ENCODE measurements at regions not wholly inside any gene's neighbourhood (a gene's known extent, or its start where the extent isn't known, plus 50 kb on each side); places are given as distances from the start of the nearest gene placed in this dataset.

- DNase-seq = peak; percentile 54 to 56
- 0% methylated on average over 5 to 6 of the region's 6 CpGs; no CpG with 5 or more reads in 1 of the 3 donors for WGBS, 3 donors
- Histone ChIP-seq H3K27me3 (ENCODE audit: control insufficient read depth in 3 of 3, insufficient read depth in 3 of 3, low read length in 3 of 3) (no peaks in the 10 kb centered on the region), H3K36me3 (ENCODE audit: control insufficient read depth in 3 of 3, insufficient read depth in 2 of 3, low read depth in 1 of 3, low read length in 3 of 3) (no peaks in the 10 kb centered on the region), H3K9me3 (ENCODE audit: control insufficient read depth in 2 of 2, insufficient read depth in 1 of 2, low read depth in 1 of 2, low read length in 1 of 2) (no peaks in the 10 kb centered on the region), H3K4me3 (ENCODE audit: low read depth in 1 of 3, low read length in 3 of 3) (peak overlapping the region in 1 of 3 donors; percentile 38), H3K4me1 (ENCODE audit: control insufficient read depth in 3 of 3, insufficient read depth in 2 of 3, low read depth in 1 of 3, low read length in 2 of 3) (no peaks in the 10 kb centered on the region), H3K27ac (ENCODE audit: low read depth in 1 of 3, low read length in 2 of 3) (peak overlapping the region in 2 of 3 donors; percentile 45 to 92)
- no peak for FAIRE-seq
Measured at GRCh38 chrY:15424665-15425132, 900.4 kb downstream of the NLGN4Y start.

DNA sequence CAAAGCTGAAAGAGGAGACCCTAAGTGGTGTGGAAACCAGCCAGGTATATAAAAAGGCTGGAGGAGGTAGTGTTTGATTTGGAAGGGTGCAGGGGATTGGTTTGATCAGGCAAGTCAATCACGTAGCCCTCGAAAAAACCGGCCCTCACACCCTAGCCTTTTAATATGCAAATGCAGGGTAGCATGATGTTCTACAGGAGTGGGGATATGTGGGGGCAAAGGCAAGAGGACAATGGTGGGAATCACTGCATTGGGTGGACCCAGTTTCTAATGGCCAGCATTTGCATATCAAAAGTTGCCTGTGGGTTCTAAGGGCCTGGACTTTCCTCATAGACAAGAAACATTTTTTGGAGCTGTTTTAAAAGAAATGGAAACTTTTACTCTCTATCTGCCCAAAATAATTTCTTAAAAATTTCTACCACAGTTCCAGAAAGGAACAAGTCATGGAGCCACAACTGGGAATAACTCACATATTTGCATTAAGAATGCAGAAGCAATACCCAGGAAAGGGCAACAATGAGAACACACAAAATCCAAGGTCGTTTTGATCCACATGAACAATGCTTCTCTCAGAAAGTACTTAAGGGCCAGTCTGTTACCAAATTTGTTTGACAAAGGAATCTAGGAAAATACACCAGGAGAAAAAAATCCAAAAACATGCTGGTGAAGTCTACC, 915.8 kb downstream of the NLGN4Y start:
- Histone ChIP-seq H3K36me3 (ENCODE audit: control insufficient read depth in 3 of 3, insufficient read depth in 2 of 3, low read depth in 1 of 3, low read length in 3 of 3) (no peaks in the 10 kb centered on the region), H3K27me3 (ENCODE audit: control insufficient read depth in 3 of 3, insufficient read depth in 3 of 3, low read length in 3 of 3) (no peaks in the 10 kb centered on the region), H3K4me3 (ENCODE audit: low read depth in 1 of 3, low read length in 3 of 3) (no peak overlapping the region), H3K9me3 (ENCODE audit: control insufficient read depth in 2 of 2, insufficient read depth in 1 of 2, low read depth in 1 of 2, low read length in 1 of 2) (no peaks in the 10 kb centered on the region), H3K27ac (ENCODE audit: low read depth in 1 of 3, low read length in 2 of 3) (no peak overlapping the region), H3K4me1 (ENCODE audit: control insufficient read depth in 3 of 3, insufficient read depth in 2 of 3, low read depth in 1 of 3, low read length in 2 of 3) (no peaks in the 10 kb centered on the region)
- no peak for FAIRE-seq
- WGBS, 3 donors = 74 to 81% methylated on average over 4 of the region's 4 CpGs; no CpG with 5 or more reads in 1 of the 3 donors
- no peak for DNase-seq

- H3K27me3 ChIP-seq (ENCODE audit: control insufficient read depth in 3 of 3, insufficient read depth in 3 of 3, low read length in 3 of 3) = no peaks in the 10 kb centered on the region
- no peak overlapping the region for H3K4me3 ChIP-seq (ENCODE audit: low read depth in 1 of 3, low read length in 3 of 3)
- no peak overlapping the region for H3K27ac ChIP-seq (ENCODE audit: low read depth in 1 of 3, low read length in 2 of 3)
- no peaks in the 10 kb centered on the region for H3K4me1 ChIP-seq (ENCODE audit: control insufficient read depth in 3 of 3, insufficient read depth in 2 of 3, low read depth in 1 of 3, low read length in 2 of 3)
- WGBS, 3 donors = 50 to 63% methylated on average over 8 of the region's 8 CpGs; no CpG with 5 or more reads in 1 of the 3 donors
- FAIRE-seq (no peak), DNase-seq (no peak)
- H3K36me3 ChIP-seq (ENCODE audit: control insufficient read depth in 3 of 3, insufficient read depth in 2 of 3, low read depth in 1 of 3, low read length in 3 of 3) = no peaks in the 10 kb centered on the region
- H3K9me3 ChIP-seq (ENCODE audit: control insufficient read depth in 2 of 2, insufficient read depth in 1 of 2, low read depth in 1 of 2, low read length in 1 of 2) = no peaks in the 10 kb centered on the region
Measured at GRCh38 chrY:15440696-15441408, 916.5 kb downstream of the NLGN4Y start.

- no peak overlapping the region for H3K27ac ChIP-seq (ENCODE audit: low read depth in 1 of 3, low read length in 2 of 3)
- no peaks in the 10 kb centered on the region for H3K36me3 ChIP-seq (ENCODE audit: control insufficient read depth in 3 of 3, insufficient read depth in 2 of 3, low read depth in 1 of 3, low read length in 3 of 3)
- H3K9me3 ChIP-seq (ENCODE audit: control insufficient read depth in 2 of 2, insufficient read depth in 1 of 2, low read depth in 1 of 2, low read length in 1 of 2) = no peaks in the 10 kb centered on the region
- H3K27me3 ChIP-seq (ENCODE audit: control insufficient read depth in 3 of 3, insufficient read depth in 3 of 3, low read length in 3 of 3) = no peaks in the 10 kb centered on the region
- no peak overlapping the region for H3K4me3 ChIP-seq (ENCODE audit: low read depth in 1 of 3, low read length in 3 of 3)
- H3K4me1 ChIP-seq (ENCODE audit: control insufficient read depth in 3 of 3, insufficient read depth in 2 of 3, low read depth in 1 of 3, low read length in 2 of 3) = no peaks in the 10 kb centered on the region
- 75 to 100% (median 78%) methylated on average over 1 of the region's 1 CpG for WGBS, 3 donors
- no peak for FAIRE-seq
- no peak for DNase-seq
Measured at GRCh38 chrY:15441878-15442277, 917.5 kb downstream of the NLGN4Y start.

- Histone ChIP-seq H3K27me3 (ENCODE audit: control insufficient read depth in 3 of 3, insufficient read depth in 3 of 3, low read length in 3 of 3) (no peaks in the 10 kb centered on the region), H3K36me3 (ENCODE audit: control insufficient read depth in 3 of 3, insufficient read depth in 2 of 3, low read depth in 1 of 3, low read length in 3 of 3) (no peaks in the 10 kb centered on the region), H3K4me3 (ENCODE audit: low read depth in 1 of 3, low read length in 3 of 3) (no peak overlapping the region), H3K27ac (ENCODE audit: low read depth in 1 of 3, low read length in 2 of 3) (no peak overlapping the region), H3K9me3 (ENCODE audit: control insufficient read depth in 2 of 2, insufficient read depth in 1 of 2, low read depth in 1 of 2, low read length in 1 of 2) (no peaks in the 10 kb centered on the region), H3K4me1 (ENCODE audit: control insufficient read depth in 3 of 3, insufficient read depth in 2 of 3, low read depth in 1 of 3, low read length in 2 of 3) (no peaks in the 10 kb centered on the region)
- FAIRE-seq (no peak), DNase-seq (no peak)
- 42 to 44% methylated on average over 1 of the region's 1 CpG; no CpG with 5 or more reads in 1 of the 3 donors for WGBS, 3 donors
Measured at GRCh38 chrY:15445871-15446270, 921.5 kb downstream of the NLGN4Y start.

DNA sequence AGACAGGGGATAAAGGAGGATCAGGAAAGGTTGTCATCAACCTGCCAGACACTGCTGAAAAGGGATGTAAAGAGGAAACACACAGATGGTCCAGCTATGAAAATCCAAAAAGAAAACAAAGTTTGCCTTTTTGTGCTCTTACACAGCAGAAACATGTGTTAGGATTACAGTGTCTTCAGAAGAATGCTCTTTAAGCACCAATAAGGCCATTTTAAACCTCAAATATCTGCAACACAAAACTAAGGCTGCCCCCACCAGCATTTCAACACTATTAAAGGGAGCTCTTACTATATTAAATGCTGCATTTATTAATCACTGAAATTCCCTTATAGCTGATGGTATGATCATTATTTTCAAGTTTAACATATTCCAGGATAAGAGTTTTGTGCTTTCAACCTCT, 922.5 kb downstream of the NLGN4Y start:
- Histone ChIP-seq H3K9me3 (ENCODE audit: control insufficient read depth in 2 of 2, insufficient read depth in 1 of 2, low read depth in 1 of 2, low read length in 1 of 2) (no peaks in the 10 kb centered on the region), H3K36me3 (ENCODE audit: control insufficient read depth in 3 of 3, insufficient read depth in 2 of 3, low read depth in 1 of 3, low read length in 3 of 3) (no peaks in the 10 kb centered on the region), H3K4me1 (ENCODE audit: control insufficient read depth in 3 of 3, insufficient read depth in 2 of 3, low read depth in 1 of 3, low read length in 2 of 3) (no peaks in the 10 kb centered on the region), H3K27ac (ENCODE audit: low read depth in 1 of 3, low read length in 2 of 3) (no peak overlapping the region), H3K27me3 (ENCODE audit: control insufficient read depth in 3 of 3, insufficient read depth in 3 of 3, low read length in 3 of 3) (no peaks in the 10 kb centered on the region), H3K4me3 (ENCODE audit: low read depth in 1 of 3, low read length in 3 of 3) (no peak overlapping the region)
- DNase-seq = no peak
- no peak for FAIRE-seq

DNA sequence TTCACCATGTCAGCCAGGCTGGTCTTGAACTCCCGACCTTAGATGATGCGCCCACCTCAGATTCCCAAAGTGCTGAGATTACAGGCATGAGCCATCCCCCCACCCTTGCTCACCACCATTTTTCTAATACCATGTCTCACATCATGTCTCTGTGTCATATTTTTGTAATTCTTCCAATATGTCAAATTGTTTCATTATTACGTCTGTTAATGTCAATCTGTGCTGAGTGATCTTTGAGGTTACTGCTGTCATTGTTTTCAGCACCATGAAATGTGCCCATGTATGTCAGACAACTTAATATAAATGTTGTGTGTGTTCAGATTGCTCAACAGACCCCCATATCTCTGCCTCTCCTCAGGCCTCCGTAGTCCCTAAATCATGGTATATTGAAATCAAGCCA, 923.6 kb downstream of the NLGN4Y start:
- Histone ChIP-seq H3K36me3 (ENCODE audit: control insufficient read depth in 3 of 3, insufficient read depth in 2 of 3, low read depth in 1 of 3, low read length in 3 of 3) (no peaks in the 10 kb centered on the region), H3K9me3 (ENCODE audit: control insufficient read depth in 2 of 2, insufficient read depth in 1 of 2, low read depth in 1 of 2, low read length in 1 of 2) (no peaks in the 10 kb centered on the region), H3K27ac (ENCODE audit: low read depth in 1 of 3, low read length in 2 of 3) (no peak overlapping the region), H3K4me3 (ENCODE audit: low read depth in 1 of 3, low read length in 3 of 3) (no peak overlapping the region), H3K4me1 (ENCODE audit: control insufficient read depth in 3 of 3, insufficient read depth in 2 of 3, low read depth in 1 of 3, low read length in 2 of 3) (no peaks in the 10 kb centered on the region), H3K27me3 (ENCODE audit: control insufficient read depth in 3 of 3, insufficient read depth in 3 of 3, low read length in 3 of 3) (no peaks in the 10 kb centered on the region)
- WGBS, 3 donors = 85 to 95% methylated on average over 4 of the region's 4 CpGs; no CpG with 5 or more reads in 1 of the 3 donors
- FAIRE-seq = no peak
- no peak for DNase-seq

- FAIRE-seq = no peak
- Histone ChIP-seq H3K9me3 (ENCODE audit: control insufficient read depth in 2 of 2, insufficient read depth in 1 of 2, low read depth in 1 of 2, low read length in 1 of 2) (no peaks in the 10 kb centered on the region), H3K27ac (ENCODE audit: low read depth in 1 of 3, low read length in 2 of 3) (peak overlapping the region in 2 of 3 donors; percentile 65 to 90), H3K36me3 (ENCODE audit: control insufficient read depth in 3 of 3, insufficient read depth in 2 of 3, low read depth in 1 of 3, low read length in 3 of 3) (no peaks in the 10 kb centered on the region), H3K4me1 (ENCODE audit: control insufficient read depth in 3 of 3, insufficient read depth in 2 of 3, low read depth in 1 of 3, low read length in 2 of 3) (no peaks in the 10 kb centered on the region), H3K4me3 (ENCODE audit: low read depth in 1 of 3, low read length in 3 of 3) (peak overlapping the region in 1 of 3 donors; percentile 32), H3K27me3 (ENCODE audit: control insufficient read depth in 3 of 3, insufficient read depth in 3 of 3, low read length in 3 of 3) (no peaks in the 10 kb centered on the region)
- 7 to 41% methylated on average over 24 to 39 of the region's 39 CpGs; no CpG with 5 or more reads in 1 of the 3 donors for WGBS, 3 donors
- DNase-seq = peak; percentile 55 to 64
Measured at GRCh38 chrY:15455133-15455937, 931.0 kb downstream of the NLGN4Y start.

All from small intestine (tissue), 7 donors.